Endothelial cell of umbilical vein (primary cell): ENCODE measurements at regions not wholly inside any gene's neighbourhood (a gene's known extent, or its start where the extent isn't known, plus 50 kb on each side); places are given as distances from the start of the nearest gene placed in this dataset.

Source experiments
- BruUV-seq: library from RNA; stranded (reverse); fragments of 400-500 nt; replicated peaks from 2 replicates; lab custom pipeline; 2021; lab: Mats Ljungman, UMichigan
- CTCF ChIA-PET: fragments of 300-600, 350-600 bp; sonication (Branson Sonifier 250); formaldehyde crosslinking; loops from one replicate; lab custom pipeline; 2021; ENCODE audit warnings: antibody characterized with exemption, inconsistent platforms; lab: Charles Lee
- POLR2A ChIA-PET: fragments of 300-600, 350-600 bp; sonication (Branson Sonifier 250); formaldehyde crosslinking; loops from one replicate; lab custom pipeline; 2021; ENCODE audit warnings: antibody characterized with exemption, inconsistent platforms; lab: Charles Lee
- DNase-seq: peaks from one replicate; pipeline ENCODE4 v3.0.0-alpha.2; 2011; ENCODE audit warnings: low read depth, low spot score
- FAIRE-seq: peaks from 2 replicates; lab custom pipeline; 2011; peaks lifted over from hg19 to GRCh38; lab: Jason Lieb, UNC
- H2AFZ ChIP-seq: 2 replicates; pipeline ENCODE4 v1.6.0; 2012; ENCODE audit warnings: low read depth, low read length, control low read depth, inconsistent platforms
- H3K27ac ChIP-seq: 2 replicates; pipeline ENCODE4 v1.5.1; 2011; ENCODE audit warnings: low read depth, mild to moderate bottlenecking, control low read depth, low read length, moderate library complexity; ENCODE audit not compliant: insufficient read depth
- H3K27me3 ChIP-seq, 2 experiments: 2 replicates each; pipeline versions ENCODE4 v1.6.0 to v1.6.1; 2011; ENCODE audit warnings: low read length in 2 of 2, mixed read lengths in 1 of 2; ENCODE audit not compliant: control insufficient read depth in 2 of 2, insufficient read depth in 2 of 2
- H3K36me3 ChIP-seq, 2 experiments: 2 replicates in 1 of 2; 3 replicates in 1 of 2; pipeline ENCODE4 v1.5.1; 2011; ENCODE audit warnings: low read length in 2 of 2, mild to moderate bottlenecking in 1 of 2, moderate library complexity in 1 of 2; ENCODE audit not compliant: control insufficient read depth in 2 of 2, insufficient read depth in 2 of 2; ENCODE audit errors: extremely low read depth in 1 of 2
- H3K4me1 ChIP-seq: 3 replicates; pipeline ENCODE4 v1.5.1; 2011; ENCODE audit warnings: mild to moderate bottlenecking, low read length; ENCODE audit not compliant: control insufficient read depth, insufficient read depth; ENCODE audit errors: extremely low read depth
- H3K4me2 ChIP-seq: 2 replicates; pipeline ENCODE4 v1.6.1; 2011; ENCODE audit warnings: low read length, control low read depth, mixed read lengths; ENCODE audit not compliant: insufficient read depth
- H3K4me3 ChIP-seq, 3 experiments: fragments of 200-600 bp in 1 of 3; sonication (generic), shearing (Covaris generic) in 1 of 3; replicated peaks in 1 of 3; 2 replicates each; pipeline ENCODE4 v1.5.1; 2011 to 2016; ENCODE audit warnings: control low read depth in 3 of 3, low read length in 3 of 3, mild to moderate bottlenecking in 2 of 3, inconsistent platforms in 1 of 3, low read depth in 1 of 3, moderate library complexity in 1 of 3; ENCODE audit not compliant: insufficient read depth in 1 of 3
- H3K79me2 ChIP-seq: 2 replicates; pipeline ENCODE4 v1.6.0; 2012; ENCODE audit warnings: low read length, inconsistent platforms; ENCODE audit not compliant: control insufficient read depth, insufficient read depth
- H3K9ac ChIP-seq: replicated peaks from 2 replicates; pipeline ENCODE3; 2011; ENCODE audit warnings: low read length, control low read depth; ENCODE audit not compliant: insufficient read depth; ENCODE audit errors: extremely low read depth
- H3K9me1 ChIP-seq: replicated peaks from 3 replicates; pipeline ENCODE4 v1.6.0; 2011; ENCODE audit warnings: mild to moderate bottlenecking, low read length; ENCODE audit not compliant: control insufficient read depth, insufficient read depth; ENCODE audit errors: extremely low read depth
- H3K9me3 ChIP-seq: replicated peaks from 2 replicates; pipeline ENCODE4 v1.5.1; 2012; ENCODE audit warnings: low read length, inconsistent platforms; ENCODE audit not compliant: control insufficient read depth, insufficient read depth
- H4K20me1 ChIP-seq: replicated peaks from 2 replicates; pipeline ENCODE3; 2011; ENCODE audit warnings: mild to moderate bottlenecking, low read length; ENCODE audit not compliant: control insufficient read depth, insufficient read depth; ENCODE audit errors: extremely low read depth
- CTCF ChIP-seq, 2 donors: IDR thresholded peaks; 1 replicate in 1 of 2; 2 replicates in 1 of 2; pipeline ENCODE4 v1.5.1; 2011; ENCODE audit warnings: low read length in 2 of 2, mild to moderate bottlenecking in 2 of 2, moderate library complexity in 2 of 2, control low read depth in 1 of 2, inconsistent platforms in 1 of 2, low read depth in 1 of 2; ENCODE audit not compliant: insufficient read depth in 1 of 2; ENCODE audit errors: extremely low read depth in 1 of 2
- EZH2 ChIP-seq: IDR thresholded peaks from 2 replicates; pipeline ENCODE4 v1.6.1; 2012; ENCODE audit warnings: borderline replicate concordance, low read depth, mild to moderate bottlenecking, moderate library complexity, low read length, inconsistent platforms; ENCODE audit not compliant: severe bottlenecking
- FOS ChIP-seq: IDR thresholded peaks from 2 replicates; pipeline ENCODE4 v1.6.1; 2011; ENCODE audit warnings: mild to moderate bottlenecking, low read length, moderate library complexity, borderline replicate concordance; ENCODE audit not compliant: insufficient read depth
- GATA2 ChIP-seq: IDR thresholded peaks from 2 replicates; pipeline ENCODE4 v1.7.0; 2011; ENCODE audit warnings: low read depth, mild to moderate bottlenecking, moderate library complexity, mixed read lengths, low read length; ENCODE audit not compliant: insufficient read length, insufficient read depth
- JUN ChIP-seq: IDR thresholded peaks from 2 replicates; pipeline ENCODE4 v1.6.1; 2011; ENCODE audit warnings: borderline replicate concordance, low read depth; ENCODE audit not compliant: insufficient read length, insufficient read depth
- MYC ChIP-seq: IDR thresholded peaks from one replicate; pipeline ENCODE4 v1.6.1; 2011; ENCODE audit warnings: mild to moderate bottlenecking, low read depth, low read length
- POLR2AphosphoS5 ChIP-seq: IDR thresholded peaks from 2 replicates; pipeline ENCODE4 v1.6.1; 2012; ENCODE audit warnings: low read depth, mild to moderate bottlenecking, control low read depth, low read length, moderate library complexity; ENCODE audit not compliant: insufficient read depth
- dilution Hi-C: fragments of 300-500 bp; cut with MboI; formaldehyde crosslinking; loops from one replicate; pipeline ENCODE4 v1.15.0; 2019; ENCODE audit warnings: low sequenced_read_pairs; ENCODE audit not compliant: extremely low pct_ligation_motif_present
- intact Hi-C: fragments of 100-400 bp; cut with micrococcal nuclease; formaldehyde crosslinking; loops from one replicate; pipeline ENCODE4 v1.10.0; 2022

- Histone ChIP-seq H3K9me1 (no peaks in the 10 kb centered on the region), H3K4me2 (no peak overlapping the region), H3K27ac (no peak overlapping the region), H2AFZ (no peak overlapping the region), H4K20me1 (no peaks in the 10 kb centered on the region), H3K9ac (no peak overlapping the region), H3K9me3 (no peaks in the 10 kb centered on the region), H3K79me2 (no peaks in the 10 kb centered on the region), H3K36me3 (no peaks in the 10 kb centered on the region), H3K4me3 (no peak overlapping the region), H3K27me3 (peaks cover 0 to 2% of the 10 kb centered on the region in 2 experiments), H3K4me1 (no peaks in the 10 kb centered on the region)
- no TSS peak for BruUV-seq
- dilution Hi-C loops (no loop called here), intact Hi-C loops (no loop called here)
- FAIRE-seq (no peak), DNase-seq (no peak)
- POLR2A ChIA-PET = no interaction called here
- CTCF ChIA-PET = interaction anchor here (1.0 to 1.1 kb wide), 2 partner anchors 9 to 96 kb away, joined by 3 read pairs; no protein-coding TSS in a partner anchor
- TF ChIP-seq FOS (no peak), EZH2 (no peak), GATA2 (no peak), POLR2AphosphoS5 (no peak), MYC (no peak), JUN (no peak), CTCF (IDR thresholded peaks at IDR 0.05; ENCODE audit: extremely low read depth in 1 of 2, insufficient read depth in 1 of 2, low read depth in 1 of 2, low read length in 2 of 2) (no peak)
Observed at GRCh38 chr18:10147752-10148151, 233.9 kb downstream of the VAPA start.
